Ammon's horn (tissue), 1 donor: ENCODE measurements at regions not wholly inside any gene's neighbourhood (a gene's known extent, or its start where the extent isn't known, plus 50 kb on each side); places are given as distances from the start of the nearest gene placed in this dataset.
"Not testable (repeated sequence)": the region's sequence is repeated elsewhere in the genome, so short reads cannot be mapped to it uniquely, and the experiment has no call there.

Source experiments
- DNase-seq: peaks from one replicate; pipeline ENCODE4 v3.0.0-alpha.2; 2016; ENCODE audit warnings: low spot score

GRCh38 chr4:177494791-177495190 lies 52.6 kb upstream of the AGA start:
- no peak for DNase-seq

DNA sequence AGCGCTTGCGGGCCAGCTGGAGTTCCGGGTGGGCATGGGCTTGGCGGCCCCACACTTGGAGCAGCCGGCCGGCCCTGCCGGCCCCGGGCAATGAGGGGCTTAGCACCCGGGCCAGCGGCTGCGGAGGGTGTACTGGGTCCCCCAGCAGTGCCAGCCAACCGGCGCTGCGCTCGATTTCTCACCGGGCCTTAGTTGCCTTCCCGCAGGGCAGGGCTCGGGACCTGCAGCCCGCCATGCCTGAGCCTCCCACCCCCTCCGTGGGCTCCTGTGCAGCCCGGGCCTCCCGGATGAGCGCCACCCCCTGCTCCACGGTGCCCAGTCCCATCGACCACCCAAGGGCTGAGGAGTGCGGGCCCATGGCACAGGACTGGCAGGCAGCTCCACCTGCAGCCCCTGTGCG lies 53.4 kb upstream of the AGA start:
- not testable (repeated sequence) for DNase-seq

DNA sequence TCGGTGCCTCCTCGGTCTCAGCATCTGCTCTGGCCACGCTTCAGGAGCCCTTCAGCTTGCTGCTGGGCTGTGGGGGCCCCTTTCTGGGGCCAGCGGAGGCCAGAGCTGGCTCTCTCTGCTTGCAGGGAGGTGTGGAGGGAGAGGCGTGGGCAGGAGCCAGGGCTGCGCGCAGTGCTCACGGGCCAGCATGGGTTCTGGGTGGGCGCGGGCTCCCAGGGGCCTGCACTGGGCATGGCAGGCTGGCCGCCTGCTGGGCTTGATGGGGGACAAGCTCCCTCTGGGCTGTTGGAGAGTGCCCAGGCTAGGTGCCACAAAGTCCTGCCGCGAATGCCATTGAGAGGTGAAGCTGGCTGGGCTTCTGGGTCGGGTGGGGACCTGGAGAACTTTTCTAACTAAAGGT lies 57.3 kb upstream of the AGA start:
- no peak for DNase-seq

- no peak for DNase-seq
Observed at GRCh38 chr4:177505171-177505615, 63.0 kb upstream of the AGA start.

DNA sequence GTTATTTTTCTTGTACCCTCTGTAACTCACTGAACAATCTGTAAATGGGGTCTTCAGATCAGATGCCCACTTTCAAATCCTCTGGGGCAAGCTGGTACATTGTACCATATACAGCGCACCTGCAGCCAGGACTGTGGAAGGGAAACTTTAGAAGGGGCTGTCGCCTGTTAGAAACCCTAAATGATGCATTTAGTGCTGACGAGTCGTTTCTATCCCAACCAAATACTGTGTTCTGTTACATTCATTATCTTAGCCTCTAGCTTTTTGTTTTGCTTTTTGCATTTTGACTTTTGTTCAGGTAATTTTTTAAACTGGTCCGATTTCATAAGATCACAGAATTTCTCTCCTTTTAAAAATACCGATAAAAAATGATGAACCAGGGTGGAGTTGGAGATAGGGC lies 66.4 kb upstream of the AGA start:
- DNase-seq, result no peak

DNA sequence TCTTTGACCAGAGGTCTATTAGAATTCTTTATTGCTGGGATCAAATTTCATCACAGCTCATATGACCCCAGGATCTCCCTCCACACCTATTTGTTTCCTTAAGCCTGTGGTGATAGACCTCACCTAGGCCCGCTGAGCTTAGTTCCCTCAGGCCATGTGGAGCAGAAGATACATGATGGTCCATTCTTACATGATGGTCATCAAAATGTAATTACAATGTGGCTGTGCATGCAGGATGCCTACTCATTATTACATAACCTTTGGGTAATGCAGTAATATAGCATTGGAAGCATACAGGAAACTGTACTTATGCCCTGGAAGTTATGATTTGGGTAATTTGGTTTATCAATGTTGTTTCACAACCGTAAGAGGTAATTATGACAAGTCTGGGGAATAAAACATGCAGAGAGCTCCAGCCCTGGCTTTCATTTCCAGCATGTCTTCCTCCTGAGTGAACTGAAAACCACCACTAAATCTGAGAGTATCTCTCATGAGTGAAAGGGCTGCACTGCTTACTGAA lies 67.0 kb upstream of the AGA start:
- DNase-seq, result no peak

DNA sequence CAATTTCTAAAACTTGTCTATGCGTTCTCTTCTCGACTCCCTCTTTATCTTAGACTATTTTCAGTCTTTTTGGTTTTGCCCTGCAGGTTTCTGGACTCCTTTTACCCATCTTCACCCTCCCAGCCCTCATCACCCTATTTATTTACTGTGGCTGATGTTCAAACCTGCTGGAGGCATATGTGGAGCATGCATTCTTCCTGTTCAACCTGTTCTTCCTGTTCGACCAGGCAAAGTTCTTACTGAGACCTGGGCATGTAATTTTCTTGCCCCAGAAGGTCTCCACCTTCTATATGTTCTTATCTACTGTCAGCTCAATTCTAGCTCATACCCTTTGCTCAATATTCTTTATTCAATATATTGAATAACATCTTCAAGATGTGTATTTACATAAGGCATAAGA lies 69.4 kb upstream of the AGA start:
- DNase-seq, result no peak

DNA sequence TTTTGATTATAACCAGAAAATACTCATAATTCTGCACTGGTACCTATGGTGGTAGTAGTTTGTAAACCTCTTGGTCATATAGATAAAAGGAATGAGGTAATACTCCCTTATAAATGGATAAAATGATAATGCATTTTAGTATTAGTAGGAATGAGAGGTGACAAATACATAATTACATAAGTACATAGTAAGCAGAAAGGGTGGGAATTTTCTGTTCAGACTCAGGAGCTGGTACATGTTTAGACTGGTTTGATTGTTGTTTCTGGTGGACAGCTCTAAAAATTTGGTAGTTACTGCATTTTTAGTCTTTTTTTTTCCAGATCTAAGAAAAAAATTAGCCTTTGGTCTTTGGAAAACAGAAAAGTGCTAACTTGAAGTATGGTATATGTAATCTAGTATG lies 70.4 kb upstream of the AGA start:
- no peak for DNase-seq

GRCh38 chr4:177517862-177518261 lies 75.6 kb upstream of the AGA start:
- no peak for DNase-seq

DNA sequence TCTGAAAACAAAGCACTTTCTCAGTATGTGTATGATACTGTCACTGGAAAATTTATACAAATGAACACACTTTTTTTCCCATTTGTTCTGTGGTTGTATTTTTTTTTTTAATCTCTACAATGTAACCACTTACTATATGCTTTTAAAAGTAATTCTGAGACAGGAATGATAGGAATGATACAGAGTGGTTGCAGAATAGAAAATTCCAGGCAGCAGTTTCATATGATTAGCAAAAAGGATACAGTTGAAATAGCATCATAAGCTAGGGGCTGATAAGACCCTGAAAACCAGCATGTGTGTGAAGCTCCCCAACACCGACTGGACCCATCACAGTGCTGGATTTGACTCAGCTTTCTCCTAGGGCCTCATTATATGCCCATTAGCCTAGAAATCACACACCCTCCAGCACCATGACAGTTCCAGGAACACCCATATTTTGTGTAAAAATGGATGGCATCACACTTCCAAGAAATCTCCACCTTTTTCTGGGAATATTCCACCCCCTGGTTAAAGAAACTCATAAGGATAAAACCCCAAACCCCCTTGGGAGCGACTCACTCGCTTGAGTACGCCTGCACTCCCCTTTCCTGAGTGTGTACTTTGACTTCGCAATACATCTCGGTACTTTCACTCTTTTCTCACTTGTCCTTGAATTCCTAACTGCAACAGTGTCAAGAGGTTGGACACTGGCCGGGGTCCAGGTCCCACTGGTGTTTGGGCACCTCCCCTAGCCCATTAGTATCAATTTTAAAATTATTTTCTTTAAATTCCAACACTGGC lies 77.4 kb upstream of the AGA start:
- no peak for DNase-seq

DNA sequence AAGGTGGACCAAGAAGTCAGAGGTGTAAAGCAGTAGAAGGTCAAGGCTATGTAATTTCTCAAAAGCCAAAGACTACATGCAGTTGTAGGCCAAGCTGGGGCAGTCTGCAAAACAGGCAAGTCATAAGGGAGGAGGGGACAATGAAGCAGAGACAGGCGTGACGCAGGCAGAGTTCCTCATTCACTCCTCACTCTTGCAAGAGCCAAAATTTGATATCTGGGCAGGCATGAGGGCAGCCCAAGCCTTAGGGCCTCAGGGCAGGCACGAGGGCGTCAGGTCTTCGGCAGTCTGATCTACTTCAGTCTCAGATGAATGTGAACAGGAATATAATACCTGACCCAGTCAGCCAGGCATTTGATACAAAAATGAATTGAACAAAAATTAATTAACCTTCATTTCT lies 86.4 kb upstream of the AGA start:
- no peak for DNase-seq

GRCh38 chr4:177530561-177530960 lies 88.3 kb upstream of the AGA start:
- DNase-seq, result no peak

DNA sequence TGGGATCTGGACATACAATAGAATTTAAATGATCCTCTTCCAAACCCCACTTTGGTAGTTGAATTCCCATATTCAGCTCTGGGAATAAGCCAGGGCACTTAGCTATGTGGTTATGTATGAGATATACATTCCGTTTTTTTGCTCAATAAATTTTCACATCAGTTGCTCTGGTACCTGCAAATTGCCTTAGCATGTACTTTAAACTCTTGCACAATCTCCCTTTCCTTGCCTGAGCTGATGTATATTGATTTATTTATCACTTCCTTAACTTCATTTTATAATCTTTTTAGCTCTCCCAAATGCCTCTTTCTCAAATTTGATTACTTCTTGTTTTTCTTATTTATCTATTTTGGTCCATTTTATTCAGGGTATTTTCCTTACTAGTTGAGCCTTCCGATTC lies 90.1 kb upstream of the AGA start:
- DNase-seq, result no peak

DNA sequence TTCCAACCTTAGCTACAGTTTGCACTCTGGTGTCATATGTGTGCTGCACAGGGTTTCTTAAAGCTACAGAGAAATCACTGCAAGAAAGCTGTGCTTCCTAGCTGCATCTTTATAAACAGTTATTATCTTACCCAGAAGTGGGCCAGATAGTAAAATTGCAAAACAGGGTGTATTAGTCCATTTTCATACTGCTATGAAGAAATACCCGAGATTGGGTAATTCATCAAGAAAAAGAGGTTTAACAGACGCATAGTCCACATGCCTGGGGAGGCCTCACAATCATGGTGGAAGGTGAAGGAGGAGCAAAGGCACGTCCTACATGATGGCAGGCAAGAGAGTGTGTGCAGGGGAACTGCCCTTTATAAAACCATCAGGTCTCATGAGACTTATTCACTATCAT lies 92.6 kb upstream of the AGA start:
- DNase-seq, result not testable (repeated sequence)

DNA sequence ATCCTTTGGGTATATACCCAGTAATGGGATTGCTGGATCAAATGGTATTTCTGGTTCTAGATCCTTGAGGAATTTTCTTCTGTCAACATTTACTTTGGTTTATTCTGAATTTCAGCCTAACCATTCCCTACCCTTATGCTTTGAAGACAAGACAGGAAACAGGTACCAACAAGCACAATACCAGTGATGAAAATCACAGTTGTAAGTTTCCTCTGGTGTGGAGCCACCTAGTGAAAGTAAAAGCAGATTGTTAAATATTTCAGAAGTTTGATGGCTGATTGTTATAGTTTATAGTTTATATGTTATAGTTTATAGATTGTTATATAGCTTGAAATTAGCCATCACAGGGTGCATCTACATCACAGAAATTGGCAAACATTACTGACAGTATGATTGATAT lies 104.5 kb upstream of the AGA start:
- DNase-seq, result no peak

DNA sequence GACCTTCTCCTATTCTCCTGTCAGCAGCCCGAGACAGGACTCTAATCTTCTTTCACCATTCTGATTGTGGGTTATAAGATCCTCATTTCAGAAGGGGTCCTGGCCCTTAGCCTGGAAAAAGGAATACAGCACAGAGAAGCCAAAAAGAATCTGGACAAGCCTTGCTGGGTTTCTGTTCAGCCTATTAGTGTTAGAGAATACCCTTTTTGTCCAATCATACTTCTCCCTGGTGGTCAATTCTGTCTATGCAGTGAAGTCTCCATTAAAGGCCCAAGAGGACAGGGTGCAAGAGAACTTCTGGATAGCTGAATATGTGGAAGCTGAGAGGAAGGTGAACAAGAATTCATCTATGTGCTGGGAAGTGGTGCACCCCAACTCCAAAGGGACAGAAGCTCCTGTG lies 105.7 kb upstream of the AGA start:
- DNase-seq, result no peak

- DNase-seq, result no peak
Observed at GRCh38 chr4:177555007-177555574, 112.9 kb upstream of the AGA start.

DNA sequence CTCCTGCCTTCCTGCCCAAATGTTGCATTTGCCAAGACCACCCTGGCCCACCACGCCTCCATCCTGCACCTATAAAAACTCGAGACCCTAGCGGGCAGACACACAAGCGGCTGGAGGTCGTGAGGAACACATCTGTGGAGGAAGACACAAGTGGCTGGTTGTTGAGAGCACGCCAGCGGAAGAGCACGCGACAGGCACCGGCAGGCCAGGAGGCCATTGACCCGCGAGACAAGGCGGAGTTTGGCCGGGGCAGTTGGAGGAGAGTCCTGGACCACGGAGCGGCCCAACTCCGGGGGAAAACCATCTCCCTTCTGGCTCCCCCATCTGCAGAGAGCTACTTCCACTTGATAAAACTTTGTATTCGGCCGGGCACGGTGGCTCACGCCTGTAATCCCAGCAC lies 115.2 kb upstream of the AGA start:
- DNase-seq, result no peak

DNA sequence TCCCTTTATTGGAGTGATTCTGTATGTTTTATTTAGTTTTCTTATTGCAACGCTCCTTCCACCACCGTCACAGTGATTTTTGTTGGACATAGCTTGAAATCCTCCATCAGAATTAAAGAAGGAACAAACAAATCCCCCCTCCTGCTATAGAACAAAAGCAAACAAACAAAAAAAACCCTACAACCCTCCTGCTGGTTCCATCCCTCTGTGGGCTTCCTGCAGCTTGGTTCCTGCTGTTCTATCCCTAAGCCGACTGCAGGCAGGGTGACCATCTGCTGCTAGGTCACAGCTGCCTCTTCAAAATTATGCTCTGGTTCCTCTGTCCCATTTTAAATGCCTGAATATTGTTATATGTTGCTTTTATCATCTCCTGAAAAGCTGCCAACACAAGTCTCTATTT lies 116.8 kb upstream of the AGA start:
- DNase-seq, result no peak

DNA sequence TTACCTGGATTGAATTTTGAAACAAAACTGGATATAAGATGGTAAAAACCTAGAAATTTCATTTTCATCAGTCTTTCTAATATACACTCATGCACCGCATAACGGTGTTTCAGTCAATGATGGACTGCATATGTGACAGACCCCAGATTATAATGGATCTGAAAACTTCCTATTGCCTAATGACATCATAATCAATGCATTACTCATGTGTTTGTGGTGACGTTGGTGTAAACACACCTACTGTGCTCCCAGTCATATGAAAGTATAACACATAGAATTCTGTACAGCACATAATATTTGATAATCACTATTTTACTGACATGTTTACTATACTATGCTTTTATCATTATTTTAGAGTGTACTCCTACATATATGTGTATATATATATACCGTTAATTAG lies 119.9 kb upstream of the AGA start:
- no peak for DNase-seq

DNA sequence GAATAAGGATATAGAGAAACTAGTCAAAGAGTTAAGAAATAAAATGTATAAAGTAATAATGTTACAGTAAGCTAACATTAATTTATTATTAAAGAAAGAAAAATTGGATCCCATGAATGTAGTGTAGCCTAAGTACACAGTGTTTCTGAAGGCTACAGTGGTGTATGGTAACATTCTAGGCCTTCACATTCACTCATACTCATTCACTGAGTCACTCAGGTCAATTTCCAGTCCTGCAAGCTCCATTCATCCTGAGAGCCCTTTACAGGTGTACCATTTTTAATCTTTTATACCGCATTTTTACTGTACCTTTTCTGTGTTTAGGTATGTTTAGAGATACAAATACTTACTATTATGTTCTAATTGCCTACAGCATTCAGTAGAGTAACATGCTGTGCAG lies 120.6 kb upstream of the AGA start:
- no peak for DNase-seq

DNA sequence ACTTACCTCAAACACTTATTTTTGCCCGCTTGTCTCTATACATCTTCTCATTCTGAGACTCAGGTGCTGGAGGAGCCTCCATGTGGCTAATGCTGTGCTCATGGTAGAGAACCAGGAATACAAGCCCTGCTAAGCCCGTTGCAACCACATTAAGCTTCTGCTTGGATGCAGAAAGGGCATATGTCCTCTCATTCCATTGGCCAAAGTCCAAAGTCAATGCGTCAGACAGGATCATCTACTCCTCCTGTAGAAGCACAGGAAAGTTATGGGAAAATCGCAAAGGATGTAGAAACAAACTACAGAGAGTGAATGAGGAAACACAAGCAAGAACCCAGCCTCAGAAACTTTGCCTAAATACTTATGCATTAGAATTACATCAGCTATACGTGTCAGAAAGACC lies 124.5 kb upstream of the AGA start:
- no peak for DNase-seq

- DNase-seq, result no peak
Observed at GRCh38 chr4:177568931-177569330, 126.7 kb upstream of the AGA start.

GRCh38 chr4:177569434-177569833 lies 127.2 kb upstream of the AGA start:
- no peak for DNase-seq
